GM12873 (cell line): ENCODE measurements at regions not wholly inside any gene's neighbourhood (a gene's known extent, or its start where the extent isn't known, plus 50 kb on each side); places are given as distances from the start of the nearest gene placed in this dataset.

Experiments used
- CTCF ChIP-seq: IDR thresholded peaks from 2 replicates; pipeline ENCODE4 v1.5.1; 2012; ENCODE audit warnings: low read depth, mild to moderate bottlenecking, moderate library complexity, low read length, control low read depth; ENCODE audit not compliant: insufficient read depth; ENCODE audit errors: missing control alignments

- no peak for TF ChIP-seq CTCF
Observed at GRCh38 chr5:135643881-135644766, 65.3 kb upstream of the CXCL14 start.

GRCh38 chr5:135642934-135643333 is 64.1 kb upstream of the CXCL14 start:
- TF ChIP-seq CTCF: no peak

GRCh38 chr5:135642488-135642870 is 63.7 kb upstream of the CXCL14 start:
- no peak for TF ChIP-seq CTCF

GRCh38 chr5:135641734-135642487 is 63.1 kb upstream of the CXCL14 start:
- no peak for TF ChIP-seq CTCF

GRCh38 chr5:135641319-135641718 is 62.5 kb upstream of the CXCL14 start:
- no peak for TF ChIP-seq CTCF

- TF ChIP-seq CTCF: no peak
Observed at GRCh38 chr5:135635451-135635850, 56.7 kb upstream of the CXCL14 start.

GRCh38 chr5:135632798-135633197 is 54.0 kb upstream of the CXCL14 start:
- TF ChIP-seq CTCF: no peak
